Bronchial epithelial cell (primary cell): ENCODE measurements at regions not wholly inside any gene's neighbourhood (a gene's known extent, or its start where the extent isn't known, plus 50 kb on each side); places are given as distances from the start of the nearest gene placed in this dataset.

Source experiments
- DNase-seq: peaks from one replicate; pipeline ENCODE4 v3.0.0-alpha.2; 2010; ENCODE audit warnings: low read depth
- FAIRE-seq: peaks from 2 replicates; lab custom pipeline; 2011; peaks lifted over from hg19 to GRCh38; lab: Jason Lieb, UNC
- H3K27me3 ChIP-seq: 2 replicates; pipeline ENCODE4 v1.5.1; 2011; ENCODE audit warnings: low read length; ENCODE audit not compliant: control insufficient read depth, insufficient read depth
- H3K36me3 ChIP-seq: 2 replicates; pipeline ENCODE4 v1.5.1; 2011; ENCODE audit warnings: low read length; ENCODE audit not compliant: control insufficient read depth, insufficient read depth
- H3K4me3 ChIP-seq: 2 replicates; pipeline ENCODE4 v1.5.1; 2011; ENCODE audit warnings: mild to moderate bottlenecking, low read depth, low read length, control low read depth
- TF ChIP-seq, protein P1 (sequence below): IDR thresholded peaks from 2 replicates; pipeline ENCODE4 v1.5.1; 2011; ENCODE audit warnings: mild to moderate bottlenecking, moderate library complexity, low read length, control low read depth, inconsistent platforms; ENCODE audit not compliant: insufficient read depth, severe bottlenecking

GRCh38 chr18:22666411-22666940 is 248.8 kb upstream of the CTAGE1 start:
- no peak for FAIRE-seq
- DNase-seq = no peak
- H3K36me3 ChIP-seq = no peaks in the 10 kb centered on the region
- TF ChIP-seq, protein P1, sequence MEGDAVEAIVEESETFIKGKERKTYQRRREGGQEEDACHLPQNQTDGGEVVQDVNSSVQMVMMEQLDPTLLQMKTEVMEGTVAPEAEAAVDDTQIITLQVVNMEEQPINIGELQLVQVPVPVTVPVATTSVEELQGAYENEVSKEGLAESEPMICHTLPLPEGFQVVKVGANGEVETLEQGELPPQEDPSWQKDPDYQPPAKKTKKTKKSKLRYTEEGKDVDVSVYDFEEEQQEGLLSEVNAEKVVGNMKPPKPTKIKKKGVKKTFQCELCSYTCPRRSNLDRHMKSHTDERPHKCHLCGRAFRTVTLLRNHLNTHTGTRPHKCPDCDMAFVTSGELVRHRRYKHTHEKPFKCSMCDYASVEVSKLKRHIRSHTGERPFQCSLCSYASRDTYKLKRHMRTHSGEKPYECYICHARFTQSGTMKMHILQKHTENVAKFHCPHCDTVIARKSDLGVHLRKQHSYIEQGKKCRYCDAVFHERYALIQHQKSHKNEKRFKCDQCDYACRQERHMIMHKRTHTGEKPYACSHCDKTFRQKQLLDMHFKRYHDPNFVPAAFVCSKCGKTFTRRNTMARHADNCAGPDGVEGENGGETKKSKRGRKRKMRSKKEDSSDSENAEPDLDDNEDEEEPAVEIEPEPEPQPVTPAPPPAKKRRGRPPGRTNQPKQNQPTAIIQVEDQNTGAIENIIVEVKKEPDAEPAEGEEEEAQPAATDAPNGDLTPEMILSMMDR = no peak
- no peaks in the 10 kb centered on the region for H3K27me3 ChIP-seq
- no peak overlapping the region for H3K4me3 ChIP-seq

DNA sequence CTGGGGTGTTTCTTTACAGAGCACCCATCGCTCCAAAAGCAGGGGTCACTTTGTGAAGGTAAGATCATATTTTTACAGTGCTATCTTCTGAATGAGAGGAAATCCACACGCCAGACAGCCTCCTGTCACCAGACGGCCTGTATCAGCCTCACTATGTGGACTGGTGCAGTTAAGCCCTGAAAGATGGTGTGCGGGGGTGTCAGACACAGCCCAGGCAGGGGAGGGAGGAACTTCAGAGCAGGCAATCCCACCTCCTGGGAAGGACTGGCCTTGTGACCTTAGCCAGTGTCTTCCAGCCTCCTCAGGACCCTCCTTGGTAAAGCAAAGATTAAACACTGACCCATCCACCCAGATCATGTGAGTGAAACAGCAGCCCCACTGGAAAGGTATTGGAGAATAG is 249.4 kb upstream of the CTAGE1 start:
- Histone ChIP-seq H3K36me3 (no peaks in the 10 kb centered on the region), H3K27me3 (no peaks in the 10 kb centered on the region), H3K4me3 (no peak overlapping the region)
- no peak for DNase-seq
- TF ChIP-seq, protein P1 = no peak
- FAIRE-seq = no peak

- H3K36me3 ChIP-seq = no peaks in the 10 kb centered on the region
- no peak overlapping the region for H3K4me3 ChIP-seq
- TF ChIP-seq, protein P1 = no peak
- no peaks in the 10 kb centered on the region for H3K27me3 ChIP-seq
- DNase-seq = peak; percentile 88
- FAIRE-seq = peak; percentile 23
These were observed 250.1 kb upstream of the CTAGE1 start for GRCh38 chr18:22667616-22668422.

GRCh38 chr18:22668496-22668895 is 250.8 kb upstream of the CTAGE1 start:
- DNase-seq (peak; percentile 32), FAIRE-seq (peak; percentile 43)
- H3K36me3 ChIP-seq = no peaks in the 10 kb centered on the region
- TF ChIP-seq, protein P1 = no peak
- H3K4me3 ChIP-seq = no peak overlapping the region
- H3K27me3 ChIP-seq = no peaks in the 10 kb centered on the region

- TF ChIP-seq, protein P1 = no peak
- no peak overlapping the region for H3K4me3 ChIP-seq
- DNase-seq (peak; percentile 14), FAIRE-seq (no peak)
- no peaks in the 10 kb centered on the region for H3K27me3 ChIP-seq
- H3K36me3 ChIP-seq = no peaks in the 10 kb centered on the region
These were observed 253.2 kb upstream of the CTAGE1 start for GRCh38 chr18:22670914-22671313.
